ENCODE measurements at regions not wholly inside any gene's neighbourhood (a gene's known extent, or its start where the extent isn't known, plus 50 kb on each side); places are given as distances from the start of the nearest gene placed in this dataset.

DNA sequence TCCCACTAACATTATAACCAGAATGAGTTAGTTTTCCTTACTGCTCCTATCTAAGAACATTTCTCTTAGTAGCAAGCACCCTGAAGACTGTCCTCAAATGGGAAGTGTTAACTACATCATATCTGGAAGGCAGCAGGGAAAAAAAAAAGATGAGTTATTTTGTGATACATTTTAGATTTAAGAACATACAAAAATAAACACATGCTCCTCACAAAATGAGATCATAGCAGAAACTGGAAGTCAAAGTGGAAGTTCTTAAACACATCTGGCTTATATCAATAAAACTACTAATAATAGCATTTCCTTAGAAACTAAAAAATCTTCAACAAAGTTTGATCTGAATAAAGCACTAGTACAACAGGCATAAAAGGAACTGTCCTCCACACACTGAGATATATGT is 70.4 kb downstream of the SLITRK6 start (continued):
- TF ChIP-seq FOXM1 (IDR thresholded peaks at IDR 0.05; ENCODE audit: low read depth, low read length) (no peak), BACH1 (IDR thresholded peaks at IDR 0.05; ENCODE audit: borderline replicate concordance) (no peak), ZNF24 (IDR thresholded peaks at IDR 0.05) (no peak), IRF4 (IDR thresholded peaks at IDR 0.05; ENCODE audit: low read depth, low read length) (no peak), ZNF384 (IDR thresholded peaks at IDR 0.05; ENCODE audit: borderline replicate concordance, low read depth, low read length) (no peak), YBX1 (IDR thresholded peaks at IDR 0.05) (no peak), KLF5 (IDR thresholded peaks at IDR 0.05; ENCODE audit: partially characterized antibody) (no peak), EP300 (IDR thresholded peaks at IDR 0.05; ENCODE audit: borderline replicate concordance in 1 of 2, control insufficient read depth in 1 of 2, low read depth in 2 of 2, low read length in 2 of 2) (no peak), HDAC6 (IDR thresholded peaks at IDR 0.05; ENCODE audit: unreplicated experiment) (no peak), ZNF592 (IDR thresholded peaks at IDR 0.05) (no peak), SMAD1 (IDR thresholded peaks at IDR 0.05; ENCODE audit: low read depth, partially characterized antibody) (no peak)
- TF ChIP-seq, protein P1, sequence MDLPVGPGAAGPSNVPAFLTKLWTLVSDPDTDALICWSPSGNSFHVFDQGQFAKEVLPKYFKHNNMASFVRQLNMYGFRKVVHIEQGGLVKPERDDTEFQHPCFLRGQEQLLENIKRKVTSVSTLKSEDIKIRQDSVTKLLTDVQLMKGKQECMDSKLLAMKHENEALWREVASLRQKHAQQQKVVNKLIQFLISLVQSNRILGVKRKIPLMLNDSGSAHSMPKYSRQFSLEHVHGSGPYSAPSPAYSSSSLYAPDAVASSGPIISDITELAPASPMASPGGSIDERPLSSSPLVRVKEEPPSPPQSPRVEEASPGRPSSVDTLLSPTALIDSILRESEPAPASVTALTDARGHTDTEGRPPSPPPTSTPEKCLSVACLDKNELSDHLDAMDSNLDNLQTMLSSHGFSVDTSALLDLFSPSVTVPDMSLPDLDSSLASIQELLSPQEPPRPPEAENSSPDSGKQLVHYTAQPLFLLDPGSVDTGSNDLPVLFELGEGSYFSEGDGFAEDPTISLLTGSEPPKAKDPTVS (IDR thresholded peaks at IDR 0.05; ENCODE audit: low read depth, low read length) = no peak
- TF ChIP-seq, protein P2, sequence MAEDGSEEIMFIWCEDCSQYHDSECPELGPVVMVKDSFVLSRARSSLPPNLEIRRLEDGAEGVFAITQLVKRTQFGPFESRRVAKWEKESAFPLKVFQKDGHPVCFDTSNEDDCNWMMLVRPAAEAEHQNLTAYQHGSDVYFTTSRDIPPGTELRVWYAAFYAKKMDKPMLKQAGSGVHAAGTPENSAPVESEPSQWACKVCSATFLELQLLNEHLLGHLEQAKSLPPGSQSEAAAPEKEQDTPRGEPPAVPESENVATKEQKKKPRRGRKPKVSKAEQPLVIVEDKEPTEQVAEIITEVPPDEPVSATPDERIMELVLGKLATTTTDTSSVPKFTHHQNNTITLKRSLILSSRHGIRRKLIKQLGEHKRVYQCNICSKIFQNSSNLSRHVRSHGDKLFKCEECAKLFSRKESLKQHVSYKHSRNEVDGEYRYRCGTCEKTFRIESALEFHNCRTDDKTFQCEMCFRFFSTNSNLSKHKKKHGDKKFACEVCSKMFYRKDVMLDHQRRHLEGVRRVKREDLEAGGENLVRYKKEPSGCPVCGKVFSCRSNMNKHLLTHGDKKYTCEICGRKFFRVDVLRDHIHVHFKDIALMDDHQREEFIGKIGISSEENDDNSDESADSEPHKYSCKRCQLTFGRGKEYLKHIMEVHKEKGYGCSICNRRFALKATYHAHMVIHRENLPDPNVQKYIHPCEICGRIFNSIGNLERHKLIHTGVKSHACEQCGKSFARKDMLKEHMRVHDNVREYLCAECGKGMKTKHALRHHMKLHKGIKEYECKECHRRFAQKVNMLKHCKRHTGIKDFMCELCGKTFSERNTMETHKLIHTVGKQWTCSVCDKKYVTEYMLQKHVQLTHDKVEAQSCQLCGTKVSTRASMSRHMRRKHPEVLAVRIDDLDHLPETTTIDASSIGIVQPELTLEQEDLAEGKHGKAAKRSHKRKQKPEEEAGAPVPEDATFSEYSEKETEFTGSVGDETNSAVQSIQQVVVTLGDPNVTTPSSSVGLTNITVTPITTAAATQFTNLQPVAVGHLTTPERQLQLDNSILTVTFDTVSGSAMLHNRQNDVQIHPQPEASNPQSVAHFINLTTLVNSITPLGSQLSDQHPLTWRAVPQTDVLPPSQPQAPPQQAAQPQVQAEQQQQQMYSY (CRISPR knock-in tag; IDR thresholded peaks at IDR 0.05) = no peak
